ENCODE measurements at regions not wholly inside any gene's neighbourhood (a gene's known extent, or its start where the extent isn't known, plus 50 kb on each side); places are given as distances from the start of the nearest gene placed in this dataset.

DNA sequence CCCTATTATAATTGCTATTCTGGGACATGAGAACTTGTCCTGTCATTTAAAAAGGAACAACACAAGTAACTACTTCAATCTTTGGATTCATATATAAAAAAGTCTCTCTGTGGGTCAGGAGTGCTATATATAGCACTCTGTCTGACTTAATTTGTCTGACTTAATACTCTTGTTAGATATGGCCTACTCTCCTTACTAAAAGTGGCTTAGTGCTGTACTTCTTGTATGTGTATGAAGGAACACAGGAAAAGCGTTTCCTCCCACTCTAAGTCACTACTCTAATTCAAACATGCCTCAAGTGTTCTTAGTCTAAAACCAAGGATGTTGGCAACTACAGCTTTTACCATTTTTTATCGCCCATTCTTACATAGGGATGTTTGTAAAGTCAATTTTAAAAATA, 255.2 kb upstream of the ROBO1 start:
- Histone ChIP-seq H3K9me3 (no peaks in the 10 kb centered on the region; the same call in 2 of the 3 replicates), H3K4me2 (no peak overlapping the region), H3K27ac (no peak overlapping the region), H3K4me1 (no peaks in the 10 kb centered on the region), H3K4me3 (no peak overlapping the region)
- ATAC-seq (no peak), DNase-seq (ENCODE audit: low read depth in 1 of 2, low spot score in 1 of 2) (no peak), FAIRE-seq (no peak)
- TF ChIP-seq CHD4 (IDR thresholded peaks at IDR 0.05; ENCODE audit: borderline replicate concordance) (no peak), HOXB13 (CRISPR knock-in tag; IDR thresholded peaks at IDR 0.05; ENCODE audit: low read depth) (no peak), MAFK (IDR thresholded peaks at IDR 0.05; ENCODE audit: partially characterized antibody) (no peak), RARB (CRISPR knock-in tag; IDR thresholded peaks at IDR 0.05) (no peak)
- TF ChIP-seq, protein P1, sequence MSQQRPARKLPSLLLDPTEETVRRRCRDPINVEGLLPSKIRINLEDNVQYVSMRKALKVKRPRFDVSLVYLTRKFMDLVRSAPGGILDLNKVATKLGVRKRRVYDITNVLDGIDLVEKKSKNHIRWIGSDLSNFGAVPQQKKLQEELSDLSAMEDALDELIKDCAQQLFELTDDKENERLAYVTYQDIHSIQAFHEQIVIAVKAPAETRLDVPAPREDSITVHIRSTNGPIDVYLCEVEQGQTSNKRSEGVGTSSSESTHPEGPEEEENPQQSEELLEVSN (IDR thresholded peaks at IDR 0.05; ENCODE audit: borderline replicate concordance, low read depth): no peak
- POLR2A ChIA-PET: no interaction called here
- CTCF ChIA-PET: no interaction called here
- 33% methylated on average over 2 of the region's 2 CpGs for WGBS (ENCODE audit: missing lambda C conversion rate)

DNA sequence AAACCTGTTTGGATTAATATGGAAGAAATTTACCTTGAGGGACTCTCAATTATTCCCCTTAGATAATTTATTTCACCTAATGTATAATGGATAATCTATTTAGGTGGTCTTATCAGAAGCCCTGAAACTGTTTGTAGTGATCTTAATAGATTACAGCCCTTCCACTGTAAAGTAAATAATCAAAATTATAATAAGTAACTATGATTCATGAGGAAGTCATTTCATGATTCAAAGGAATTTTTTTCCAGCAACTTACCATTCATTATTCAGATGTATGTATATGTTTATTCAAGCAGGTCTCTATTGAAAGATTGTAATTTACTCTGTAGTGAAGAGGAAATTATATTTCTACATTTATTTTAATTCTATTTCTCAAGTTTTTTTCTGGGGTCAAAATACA, 250.6 kb upstream of the ROBO1 start:
- H3K4me3 ChIP-seq: no peak overlapping the region
- POLR2A ChIA-PET: no interaction called here
- no peak overlapping the region for H3K27ac ChIP-seq
- FAIRE-seq (no peak), DNase-seq (ENCODE audit: low read depth in 1 of 2, low spot score in 1 of 2) (no peak), ATAC-seq (no peak)
- H3K4me2 ChIP-seq: no peak overlapping the region
- H3K9me3 ChIP-seq: no peaks in the 10 kb centered on the region; the same call in 2 of the 3 replicates
- TF ChIP-seq SMC3 (IDR thresholded peaks at IDR 0.05) (no peak), ZNF302 (CRISPR knock-in tag; IDR thresholded peaks at IDR 0.05) (no peak), CHD4 (IDR thresholded peaks at IDR 0.05; ENCODE audit: borderline replicate concordance) (no peak), HEYL (CRISPR knock-in tag; IDR thresholded peaks at IDR 0.05) (no peak), RFX5 (IDR thresholded peaks at IDR 0.05) (no peak), RNF2 (IDR thresholded peaks at IDR 0.05; ENCODE audit: borderline replicate concordance, low read depth) (no peak), RAD21 (conservative IDR thresholded peaks at IDR 0.05 in 1 of 2, IDR thresholded peaks at IDR 0.05 in 1 of 2) (no peak), ESRRA (IDR thresholded peaks at IDR 0.05; ENCODE audit: borderline replicate concordance, low read length) (no peak), CBX8 (IDR thresholded peaks at IDR 0.05) (no peak), CBX2 (IDR thresholded peaks at IDR 0.05; ENCODE audit: borderline replicate concordance, low read depth) (no peak), CHD2 (IDR thresholded peaks at IDR 0.05; ENCODE audit: low read length, partially characterized antibody) (no peak), ZFP36 (IDR thresholded peaks at IDR 0.05; ENCODE audit: borderline replicate concordance, partially characterized antibody) (no peak), JUNB (IDR thresholded peaks at IDR 0.05) (no peak), POLR2AphosphoS2 (conservative IDR thresholded peaks at IDR 0.05; ENCODE audit: low read length) (no peak), GATA3 (IDR thresholded peaks at IDR 0.05; ENCODE audit: borderline replicate concordance) (no peak)
- TF ChIP-seq, protein P2, sequence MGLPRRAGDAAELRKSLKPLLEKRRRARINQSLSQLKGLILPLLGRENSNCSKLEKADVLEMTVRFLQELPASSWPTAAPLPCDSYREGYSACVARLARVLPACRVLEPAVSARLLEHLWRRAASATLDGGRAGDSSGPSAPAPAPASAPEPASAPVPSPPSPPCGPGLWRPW (IDR thresholded peaks at IDR 0.05): no peak
- CTCF ChIA-PET: no interaction called here
- no peaks in the 10 kb centered on the region for H3K4me1 ChIP-seq

DNA sequence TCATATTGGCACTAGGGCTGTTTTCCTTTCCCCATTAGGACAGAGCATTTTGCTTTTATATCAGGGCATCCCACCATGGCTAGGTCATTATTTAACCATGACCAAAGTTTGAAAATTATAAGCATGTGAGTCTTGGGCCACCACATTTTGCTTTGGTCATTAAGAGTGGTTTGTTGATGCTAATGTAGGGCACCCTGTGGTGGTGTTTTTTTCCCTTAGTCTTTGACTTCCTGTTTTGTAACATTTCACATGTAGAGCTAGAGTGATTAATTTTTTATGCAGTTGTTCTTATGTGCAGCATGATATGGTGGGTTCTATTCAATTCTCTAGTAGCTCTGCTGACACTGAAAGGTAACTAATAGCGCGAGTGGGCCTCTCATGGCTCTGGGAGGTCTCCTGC, 249.6 kb upstream of the ROBO1 start:
- no peaks in the 10 kb centered on the region for H3K4me1 ChIP-seq
- ATAC-seq (no peak), DNase-seq (ENCODE audit: low read depth in 1 of 2, low spot score in 1 of 2) (no peak), FAIRE-seq (no peak)
- H3K9me3 ChIP-seq: no peaks in the 10 kb centered on the region; the same call in 2 of the 3 replicates
- no peak overlapping the region for H3K4me3 ChIP-seq
- CTCF ChIA-PET: no interaction called here
- TF ChIP-seq, protein P3, sequence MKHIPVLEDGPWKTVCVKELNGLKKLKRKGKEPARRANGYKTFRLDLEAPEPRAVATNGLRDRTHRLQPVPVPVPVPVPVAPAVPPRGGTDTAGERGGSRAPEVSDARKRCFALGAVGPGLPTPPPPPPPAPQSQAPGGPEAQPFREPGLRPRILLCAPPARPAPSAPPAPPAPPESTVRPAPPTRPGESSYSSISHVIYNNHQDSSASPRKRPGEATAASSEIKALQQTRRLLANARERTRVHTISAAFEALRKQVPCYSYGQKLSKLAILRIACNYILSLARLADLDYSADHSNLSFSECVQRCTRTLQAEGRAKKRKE (CRISPR knock-in tag; IDR thresholded peaks at IDR 0.05; ENCODE audit: low read depth): no peak
- TF ChIP-seq EHF (CRISPR knock-in tag; IDR thresholded peaks at IDR 0.05) (no peak), RARB (CRISPR knock-in tag; IDR thresholded peaks at IDR 0.05) (no peak), TFCP2L1 (CRISPR knock-in tag; IDR thresholded peaks at IDR 0.05) (no peak), FOSL2 (IDR thresholded peaks at IDR 0.05) (no peak), FOSL2 (CRISPR knock-in tag; IDR thresholded peaks at IDR 0.05) (no peak), EP300 (IDR thresholded peaks at IDR 0.05) (no peak), RAD21 (conservative IDR thresholded peaks at IDR 0.05 in 1 of 2, IDR thresholded peaks at IDR 0.05 in 1 of 2) (no peak), MYC (IDR thresholded peaks at IDR 0.05; ENCODE audit: borderline replicate concordance, low read length) (no peak), CBX2 (IDR thresholded peaks at IDR 0.05; ENCODE audit: borderline replicate concordance, low read depth) (no peak), SREBF2 (IDR thresholded peaks at IDR 0.05) (no peak), SMC3 (IDR thresholded peaks at IDR 0.05) (no peak), TP53 (CRISPR knock-in tag; IDR thresholded peaks at IDR 0.05) (no peak), KDM1A (IDR thresholded peaks at IDR 0.05; ENCODE audit: low read depth) (no peak), CEBPB (IDR thresholded peaks at IDR 0.05) (no peak), HOXB5 (CRISPR knock-in tag; IDR thresholded peaks at IDR 0.05) (no peak), FOXS1 (CRISPR knock-in tag; IDR thresholded peaks at IDR 0.05) (no peak), CHD4 (IDR thresholded peaks at IDR 0.05; ENCODE audit: borderline replicate concordance) (no peak)
- TF ChIP-seq, protein P4, sequence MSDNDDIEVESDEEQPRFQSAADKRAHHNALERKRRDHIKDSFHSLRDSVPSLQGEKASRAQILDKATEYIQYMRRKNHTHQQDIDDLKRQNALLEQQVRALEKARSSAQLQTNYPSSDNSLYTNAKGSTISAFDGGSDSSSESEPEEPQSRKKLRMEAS (IDR thresholded peaks at IDR 0.05): no peak
- TF ChIP-seq, protein P5, sequence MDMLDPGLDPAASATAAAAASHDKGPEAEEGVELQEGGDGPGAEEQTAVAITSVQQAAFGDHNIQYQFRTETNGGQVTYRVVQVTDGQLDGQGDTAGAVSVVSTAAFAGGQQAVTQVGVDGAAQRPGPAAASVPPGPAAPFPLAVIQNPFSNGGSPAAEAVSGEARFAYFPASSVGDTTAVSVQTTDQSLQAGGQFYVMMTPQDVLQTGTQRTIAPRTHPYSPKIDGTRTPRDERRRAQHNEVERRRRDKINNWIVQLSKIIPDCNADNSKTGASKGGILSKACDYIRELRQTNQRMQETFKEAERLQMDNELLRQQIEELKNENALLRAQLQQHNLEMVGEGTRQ (IDR thresholded peaks at IDR 0.05): no peak
- no peak overlapping the region for H3K4me2 ChIP-seq
- H3K27ac ChIP-seq: no peak overlapping the region
- POLR2A ChIA-PET: no interaction called here
- WGBS (ENCODE audit: missing lambda C conversion rate): 62% methylated on average over 2 of the region's 2 CpGs

All from A549 (cell line).